ENCODE measurements at regions not wholly inside any gene's neighbourhood (a gene's known extent, or its start where the extent isn't known, plus 50 kb on each side); places are given as distances from the start of the nearest gene placed in this dataset.
A peak's percentile ranks its signal among the peaks of the same experiment; 100 is the strongest.

DNA sequence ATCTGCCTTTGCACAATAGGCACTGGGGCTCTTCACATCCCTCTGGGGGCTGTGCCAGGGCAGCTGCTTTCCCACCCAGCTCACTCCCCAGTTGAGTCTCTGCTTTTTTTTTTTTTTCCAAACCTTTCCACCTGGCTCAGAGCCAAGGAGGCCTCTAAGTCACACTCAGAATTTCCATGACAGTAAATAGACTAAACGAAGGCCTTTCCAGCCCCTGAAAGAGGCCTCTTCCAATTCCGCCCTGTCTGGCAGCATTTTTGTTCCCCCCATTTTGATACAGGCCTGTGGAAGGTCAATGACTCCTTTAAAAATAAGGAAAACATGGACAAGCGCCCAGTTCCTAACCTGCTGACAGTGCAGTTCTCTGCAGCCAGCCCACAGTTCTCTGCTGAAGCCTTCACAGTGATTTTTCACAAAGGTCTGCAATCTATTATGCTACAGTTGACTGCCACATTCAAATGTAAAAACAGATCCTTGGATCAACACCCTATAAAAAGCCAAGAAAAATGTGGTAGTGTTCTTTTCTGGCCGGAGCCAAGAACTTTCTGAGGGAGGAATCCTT lies 107.5 kb upstream of the SESN3 start:
- peak overlapping the region in 7 of 11 experiments; percentile 65 to 85 (median 79); a peak in 11 of 22 replicates for H3K27ac ChIP-seq
- H3K4me3 ChIP-seq: no peak overlapping the region
- H3K9me3 ChIP-seq (replicated peaks in 1 of 11): peaks cover 0 to 6% (median 0%) of the 10 kb centered on the region in 11 experiments; a peak in 1 of 22 replicates
- H3K27me3 ChIP-seq: no peaks in the 10 kb centered on the region
- H3K4me1 ChIP-seq: peaks cover 21 to 36% (median 32%) of the 10 kb centered on the region in 10 experiments
- no peak for TF ChIP-seq Cebpa-rat (IDR thresholded peaks at IDR 0.05)
- no peaks in the 10 kb centered on the region for H3K36me3 ChIP-seq
- no peaks in the 10 kb centered on the region for H4K20me1 ChIP-seq
- H3K9ac ChIP-seq: peak overlapping the region in 1 of 11 experiments; percentile 75; a peak in 1 of 22 replicates
- H3K4me2 ChIP-seq: peak overlapping the region in 9 of 11 experiments; percentile 8 to 85 (median 77); a peak in 15 of 22 replicates

GRCh38 chr11:95337972-95338429 lies 107.0 kb upstream of the SESN3 start:
- H3K4me3 ChIP-seq: no peak overlapping the region
- peak overlapping the region in 9 of 11 experiments; percentile 50 to 85 (median 78); a peak in 18 of 22 replicates for H3K27ac ChIP-seq
- peak overlapping the region in 9 of 11 experiments; percentile 60 to 76 (median 68); a peak in 16 of 22 replicates for H3K9ac ChIP-seq
- no peaks in the 10 kb centered on the region for H4K20me1 ChIP-seq
- no peak for TF ChIP-seq Cebpa-rat (IDR thresholded peaks at IDR 0.05)
- peak overlapping the region; percentile 67 to 88 (median 82); a peak in 21 of 22 replicates for H3K4me2 ChIP-seq
- no peaks in the 10 kb centered on the region for H3K27me3 ChIP-seq
- peaks cover 0 to 6% (median 0%) of the 10 kb centered on the region in 11 experiments; a peak in 1 of 22 replicates for H3K9me3 ChIP-seq (replicated peaks in 1 of 11)
- no peaks in the 10 kb centered on the region for H3K36me3 ChIP-seq
- H3K4me1 ChIP-seq: peaks cover 21 to 36% (median 32%) of the 10 kb centered on the region in 10 experiments

- H3K4me1 ChIP-seq: peaks cover 21 to 36% (median 32%) of the 10 kb centered on the region in 10 experiments
- H3K9ac ChIP-seq: peak overlapping the region; percentile 47 to 76 (median 66); a peak in 20 of 22 replicates
- no peaks in the 10 kb centered on the region for H3K36me3 ChIP-seq
- no peak for TF ChIP-seq Cebpa-rat (IDR thresholded peaks at IDR 0.05)
- no peaks in the 10 kb centered on the region for H3K27me3 ChIP-seq
- H3K27ac ChIP-seq: peak overlapping the region in 10 of 11 experiments; percentile 28 to 85 (median 78); a peak in 20 of 22 replicates
- H3K4me3 ChIP-seq: peak overlapping the region; percentile 5 to 35 (median 24); a peak in 10 of 20 replicates
- H4K20me1 ChIP-seq: no peaks in the 10 kb centered on the region
- peaks cover 0 to 6% (median 0%) of the 10 kb centered on the region in 11 experiments; a peak in 1 of 22 replicates for H3K9me3 ChIP-seq (replicated peaks in 1 of 11)
- peak overlapping the region; percentile 67 to 88 (median 82) for H3K4me2 ChIP-seq
Observed at GRCh38 chr11:95337175-95337957, 106.4 kb upstream of the SESN3 start.

DNA sequence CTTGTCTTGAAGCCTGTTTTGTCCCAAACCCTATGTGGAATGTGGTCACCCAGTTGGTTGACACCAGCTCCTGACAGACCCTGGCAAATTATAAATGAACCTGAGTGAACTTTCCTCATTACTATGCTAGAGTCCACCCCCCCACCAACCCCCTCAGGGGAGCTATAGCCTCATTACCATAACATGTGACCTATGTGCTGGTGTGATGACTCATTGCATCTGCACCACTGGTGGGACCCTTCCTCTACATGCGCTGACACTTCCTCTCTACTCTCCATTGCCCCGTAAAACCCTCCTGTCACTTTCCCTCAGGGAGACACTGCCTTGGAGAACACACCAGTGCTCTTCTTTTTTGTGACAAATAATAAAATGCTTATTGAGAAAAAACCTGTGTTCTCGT lies 105.0 kb upstream of the SESN3 start:
- Histone ChIP-seq H3K9me3 (replicated peaks in 1 of 11) (peaks cover 0 to 6% (median 0%) of the 10 kb centered on the region in 11 experiments; a peak in 1 of 22 replicates), H3K4me3 (no peak overlapping the region), H3K27ac (peak overlapping the region in 5 of 11 experiments; percentile 65 to 85 (median 79); a peak in 8 of 22 replicates), H3K4me2 (peak overlapping the region; percentile 67 to 88 (median 79)), H3K36me3 (no peaks in the 10 kb centered on the region), H4K20me1 (no peaks in the 10 kb centered on the region), H3K27me3 (no peaks in the 10 kb centered on the region), H3K9ac (no peak overlapping the region), H3K4me1 (peaks cover 21 to 36% (median 32%) of the 10 kb centered on the region in 10 experiments)
- no peak for TF ChIP-seq Cebpa-rat (IDR thresholded peaks at IDR 0.05)

DNA sequence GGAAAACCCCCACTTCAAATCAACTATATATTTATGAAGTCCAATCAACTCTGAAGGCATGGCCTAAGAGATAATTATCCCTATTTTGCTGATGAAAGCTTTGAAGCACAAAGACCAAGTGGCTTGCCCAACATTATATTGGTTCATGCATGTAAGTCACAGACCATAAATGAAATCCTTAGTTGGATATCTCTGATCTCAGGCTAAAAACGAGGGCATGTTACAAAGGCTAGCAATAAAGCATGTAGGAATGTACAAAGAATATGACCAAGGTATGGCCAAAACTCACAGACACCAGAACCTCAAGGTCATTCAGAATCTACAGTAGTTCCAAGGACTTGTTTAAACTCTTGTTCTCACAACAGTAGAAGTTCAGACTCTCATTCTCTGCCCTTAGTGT lies 100.2 kb upstream of the SESN3 start:
- no peak overlapping the region for H3K27ac ChIP-seq
- no peaks in the 10 kb centered on the region for H3K27me3 ChIP-seq
- H4K20me1 ChIP-seq: no peaks in the 10 kb centered on the region
- no peak for TF ChIP-seq Cebpa-rat (IDR thresholded peaks at IDR 0.05)
- no peaks in the 10 kb centered on the region for H3K36me3 ChIP-seq
- H3K4me1 ChIP-seq: peaks cover 10 to 12% (median 11%) of the 10 kb centered on the region in 10 experiments
- no peak overlapping the region for H3K4me2 ChIP-seq
- H3K9me3 ChIP-seq (replicated peaks in 1 of 11): peaks cover 0 to 6% (median 0%) of the 10 kb centered on the region in 11 experiments; a peak in 1 of 22 replicates
- H3K4me3 ChIP-seq: no peak overlapping the region
- H3K9ac ChIP-seq: no peak overlapping the region

GRCh38 chr11:95330302-95330701 lies 99.3 kb upstream of the SESN3 start:
- H3K9ac ChIP-seq: no peak overlapping the region
- no peaks in the 10 kb centered on the region for H3K36me3 ChIP-seq
- H3K27me3 ChIP-seq: no peaks in the 10 kb centered on the region
- no peak for TF ChIP-seq Cebpa-rat (IDR thresholded peaks at IDR 0.05)
- peaks cover 0 to 4% (median 0%) of the 10 kb centered on the region in 11 experiments; a peak in 1 of 22 replicates for H3K9me3 ChIP-seq (replicated peaks in 1 of 11)
- no peaks in the 10 kb centered on the region for H4K20me1 ChIP-seq
- no peak overlapping the region for H3K27ac ChIP-seq
- H3K4me2 ChIP-seq: no peak overlapping the region
- H3K4me1 ChIP-seq: peaks cover 1 to 3% (median 2%) of the 10 kb centered on the region in 10 experiments; a peak in 14 of 20 replicates
- no peak overlapping the region for H3K4me3 ChIP-seq

DNA sequence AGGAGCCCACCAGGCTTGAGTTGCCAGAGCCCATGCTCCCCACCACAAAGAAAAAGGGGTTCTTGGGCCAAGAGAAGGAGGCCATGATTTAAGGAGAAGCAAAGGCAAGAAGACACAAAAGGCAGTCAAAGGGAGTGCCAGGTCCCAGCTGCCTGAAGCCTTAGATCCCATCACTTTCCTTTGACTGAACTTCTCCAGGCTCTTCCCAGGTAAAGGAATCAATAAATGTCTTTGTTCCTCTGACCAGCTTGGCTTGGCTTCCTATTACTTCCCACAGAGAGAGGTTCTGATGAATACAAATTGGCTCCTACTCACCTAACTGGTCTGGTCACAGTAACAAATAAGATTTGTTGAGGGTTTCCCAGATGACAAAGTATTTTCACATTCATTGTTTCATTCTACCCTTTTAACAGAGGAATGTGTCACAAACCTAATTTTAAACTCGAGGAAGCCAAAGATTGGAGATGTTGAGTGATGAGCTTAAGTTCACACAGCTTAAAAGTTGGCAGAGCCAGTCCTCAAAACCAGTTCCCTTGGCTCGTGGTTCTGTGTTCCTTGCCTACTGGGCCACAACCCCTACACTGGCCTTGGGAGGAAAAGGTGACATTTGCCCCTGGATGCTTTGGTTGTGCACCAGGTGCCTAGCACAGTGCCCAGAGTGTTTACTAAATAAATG lies 96.4 kb upstream of the SESN3 start:
- H3K27ac ChIP-seq: no peak overlapping the region
- no peaks in the 10 kb centered on the region for H4K20me1 ChIP-seq
- H3K9me3 ChIP-seq (replicated peaks in 1 of 11): peaks cover 0 to 2% (median 0%) of the 10 kb centered on the region in 11 experiments; a peak in 1 of 22 replicates
- no peak overlapping the region for H3K9ac ChIP-seq
- H3K27me3 ChIP-seq: no peaks in the 10 kb centered on the region
- no peak overlapping the region for H3K4me3 ChIP-seq
- peaks cover 0 to 3% (median 0%) of the 10 kb centered on the region in 10 experiments; a peak in 1 of 20 replicates for H3K4me1 ChIP-seq
- TF ChIP-seq Cebpa-rat (IDR thresholded peaks at IDR 0.05): no peak
- no peak overlapping the region for H3K4me2 ChIP-seq
- H3K36me3 ChIP-seq: no peaks in the 10 kb centered on the region

- H4K20me1 ChIP-seq: no peaks in the 10 kb centered on the region
- no peak for TF ChIP-seq Cebpa-rat (IDR thresholded peaks at IDR 0.05)
- peaks cover 0 to 7% (median 0%) of the 10 kb centered on the region in 11 experiments; a peak in 1 of 22 replicates for H3K9me3 ChIP-seq (replicated peaks in 1 of 11)
- no peaks in the 10 kb centered on the region for H3K27me3 ChIP-seq
- no peak overlapping the region for H3K27ac ChIP-seq
- H3K9ac ChIP-seq: no peak overlapping the region
- no peaks in the 10 kb centered on the region for H3K36me3 ChIP-seq
- no peak overlapping the region for H3K4me3 ChIP-seq
- no peak overlapping the region for H3K4me2 ChIP-seq
- peaks cover 0 to 3% (median 0%) of the 10 kb centered on the region in 10 experiments; a peak in 1 of 20 replicates for H3K4me1 ChIP-seq
Observed at GRCh38 chr11:95325777-95326258, 94.8 kb upstream of the SESN3 start.

Measured in BLaER1 treated with 17β-estradiol and CSF1 and Interleukin-3, amounts not matched to agents 10 nM and 100 nM (cell line).